Activated CD4-positive, alpha-beta memory T cell treated with anti-CD3 and anti-CD28 coated beads, Interleukin-2, amount 10 ng/mL, durations not matched to agents 7 days and 5 days (primary cell): ENCODE measurements at regions not wholly inside any gene's neighbourhood (a gene's known extent, or its start where the extent isn't known, plus 50 kb on each side); places are given as distances from the start of the nearest gene placed in this dataset.

Experiments used
- CTCF ChIA-PET: fragments of 350-600 bp; sonication (Branson Sonifier 250); formaldehyde crosslinking; loops from one replicate; lab custom pipeline; 2021; ENCODE audit warnings: antibody characterized with exemption, inconsistent platforms; lab: Charles Lee
- POLR2A ChIA-PET: fragments of 350-600 bp; sonication (Branson Sonifier 250); formaldehyde crosslinking; loops from one replicate; lab custom pipeline; 2021; ENCODE audit warnings: antibody characterized with exemption; lab: Charles Lee
- DNase-seq: peaks from one replicate; pipeline ENCODE4 v3.0.0-alpha.2; 2020
- H3K27ac Mint-ChIP-seq: one replicate; pipeline ENCODE4 v1.8.0; 2021; ENCODE audit warnings: mild to moderate bottlenecking, mixed read lengths
- H3K27me3 Mint-ChIP-seq: one replicate; pipeline ENCODE4 v1.8.0; 2021; ENCODE audit warnings: mixed read lengths
- H3K36me3 Mint-ChIP-seq: one replicate; pipeline ENCODE4 v1.8.0; 2021; ENCODE audit warnings: low read depth, mixed read lengths
- H3K4me1 Mint-ChIP-seq: one replicate; pipeline ENCODE4 v1.8.0; 2021; ENCODE audit warnings: mixed read lengths
- H3K4me3 Mint-ChIP-seq: one replicate; pipeline ENCODE4 v1.8.0; 2021; ENCODE audit warnings: mild to moderate bottlenecking, mixed read lengths
- H3K9me3 Mint-ChIP-seq: one replicate; pipeline ENCODE4 v1.8.0; 2021; ENCODE audit warnings: mixed read lengths

DNA sequence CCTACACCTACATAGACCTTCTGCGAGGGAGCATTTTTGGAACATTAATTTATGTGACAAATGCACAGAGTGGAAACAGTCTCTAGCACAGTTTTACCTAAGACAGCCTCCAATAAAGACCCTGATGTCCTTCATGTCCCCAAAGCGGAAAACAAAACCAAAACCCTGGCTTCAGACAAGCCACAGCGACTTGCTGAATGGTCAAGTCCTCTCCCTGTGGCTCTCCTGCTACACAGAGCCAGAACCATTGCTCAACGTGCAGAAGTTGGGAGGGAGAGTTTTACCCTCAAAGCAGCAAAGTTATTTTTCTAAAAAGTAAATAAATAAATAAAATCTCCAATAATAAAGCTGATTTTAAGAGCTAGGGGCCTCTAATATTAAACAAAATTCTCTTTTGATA lies 135.0 kb upstream of the TMEM132C start:
- Mint-ChIP-seq H3K9me3 (peaks cover 8% of the 10 kb centered on the region), H3K27ac (no peak overlapping the region), H3K27me3 (no peaks in the 10 kb centered on the region), H3K4me1 (no peaks in the 10 kb centered on the region), H3K4me3 (no peak overlapping the region), H3K36me3 (no peaks in the 10 kb centered on the region)
- POLR2A ChIA-PET, result no interaction called here
- DNase-seq, result no peak
- CTCF ChIA-PET, result no interaction called here

DNA sequence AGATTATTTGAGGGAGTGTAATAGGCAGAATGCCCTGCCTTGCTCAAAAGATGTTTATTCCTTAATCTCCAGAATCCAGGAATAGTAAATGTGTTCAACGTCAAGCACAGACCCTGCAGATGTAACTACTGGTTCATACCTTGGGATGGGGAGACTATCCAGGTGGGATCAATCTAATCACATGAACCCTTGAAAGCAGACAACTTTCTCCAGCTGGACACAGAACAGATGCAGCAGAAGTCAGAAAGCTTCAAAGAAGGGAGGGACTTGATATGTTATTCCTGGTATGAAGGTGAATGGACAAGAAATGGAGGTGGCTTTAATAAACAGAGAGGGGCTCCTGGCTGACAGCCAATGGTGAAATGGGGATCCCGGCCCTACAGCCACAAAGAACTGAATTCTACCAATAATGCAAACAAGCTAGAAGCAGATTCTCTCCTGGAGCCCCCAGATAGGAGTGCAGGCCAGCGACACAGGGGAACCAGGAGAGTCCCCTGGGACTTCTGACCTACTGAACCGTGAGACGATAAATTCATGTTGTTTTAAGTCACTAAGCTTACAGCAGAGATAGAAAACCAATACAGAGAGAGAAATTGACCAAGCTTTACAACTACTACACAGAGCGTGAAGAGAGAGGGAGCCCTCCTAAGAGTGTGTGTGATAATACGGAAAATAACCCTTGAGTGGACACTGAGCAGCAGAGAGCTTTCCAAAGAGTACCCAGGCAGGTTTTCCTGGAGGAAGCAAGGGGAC lies 133.5 kb upstream of the TMEM132C start:
- H3K4me1 Mint-ChIP-seq, result no peaks in the 10 kb centered on the region
- no peak overlapping the region for H3K4me3 Mint-ChIP-seq
- ChIA-PET CTCF (no interaction called here), POLR2A (no interaction called here)
- no peaks in the 10 kb centered on the region for H3K27me3 Mint-ChIP-seq
- H3K9me3 Mint-ChIP-seq, result peaks cover 5% of the 10 kb centered on the region
- no peaks in the 10 kb centered on the region for H3K36me3 Mint-ChIP-seq
- no peak overlapping the region for H3K27ac Mint-ChIP-seq
- DNase-seq, result no peak

DNA sequence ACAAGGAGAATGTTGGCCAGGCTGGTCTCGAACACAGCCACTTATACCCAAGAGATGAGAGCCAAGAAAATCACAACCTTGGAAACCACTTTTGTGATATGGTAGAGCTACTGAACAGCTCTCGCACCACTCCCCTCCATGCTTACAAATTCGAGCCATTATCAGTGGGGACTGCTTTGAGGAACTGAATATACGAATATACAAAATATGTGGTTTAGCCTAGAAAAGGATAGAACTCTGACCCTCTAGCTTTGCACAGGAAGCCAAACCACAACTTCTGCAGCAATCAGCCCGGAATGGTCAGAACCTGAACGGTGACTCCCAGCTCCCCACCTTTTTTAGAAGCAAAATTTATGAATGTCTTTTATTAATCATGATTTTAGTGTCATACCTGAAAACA lies 129.8 kb upstream of the TMEM132C start:
- Mint-ChIP-seq H3K36me3 (no peaks in the 10 kb centered on the region), H3K27ac (no peak overlapping the region), H3K27me3 (no peaks in the 10 kb centered on the region), H3K9me3 (peaks cover 4% of the 10 kb centered on the region), H3K4me3 (no peak overlapping the region), H3K4me1 (no peaks in the 10 kb centered on the region)
- ChIA-PET CTCF (no interaction called here), POLR2A (no interaction called here)
- DNase-seq, result no peak

DNA sequence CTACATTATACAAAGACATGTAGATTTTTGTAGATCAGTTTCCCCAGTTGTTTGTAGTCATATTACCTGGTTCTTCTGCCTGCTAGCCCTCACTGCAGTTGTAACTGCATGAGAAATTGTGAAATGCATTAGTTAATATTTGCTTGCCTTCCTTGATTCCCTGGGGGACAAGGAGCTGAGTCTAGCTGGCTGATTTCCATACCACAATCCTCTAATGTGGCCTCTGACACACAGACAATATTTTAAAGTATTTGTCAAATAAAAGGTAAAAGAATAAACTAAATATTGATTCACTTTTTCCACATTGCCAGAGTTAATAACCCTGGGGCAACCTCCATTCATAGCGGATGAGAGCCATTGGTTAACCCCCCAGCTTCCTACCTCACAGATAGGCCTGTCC lies 128.8 kb upstream of the TMEM132C start:
- DNase-seq, result no peak
- ChIA-PET POLR2A (no interaction called here), CTCF (no interaction called here)
- Mint-ChIP-seq H3K27ac (no peak overlapping the region), H3K27me3 (no peaks in the 10 kb centered on the region), H3K4me3 (no peak overlapping the region), H3K9me3 (peaks cover 4% of the 10 kb centered on the region), H3K36me3 (no peaks in the 10 kb centered on the region), H3K4me1 (no peaks in the 10 kb centered on the region)

DNA sequence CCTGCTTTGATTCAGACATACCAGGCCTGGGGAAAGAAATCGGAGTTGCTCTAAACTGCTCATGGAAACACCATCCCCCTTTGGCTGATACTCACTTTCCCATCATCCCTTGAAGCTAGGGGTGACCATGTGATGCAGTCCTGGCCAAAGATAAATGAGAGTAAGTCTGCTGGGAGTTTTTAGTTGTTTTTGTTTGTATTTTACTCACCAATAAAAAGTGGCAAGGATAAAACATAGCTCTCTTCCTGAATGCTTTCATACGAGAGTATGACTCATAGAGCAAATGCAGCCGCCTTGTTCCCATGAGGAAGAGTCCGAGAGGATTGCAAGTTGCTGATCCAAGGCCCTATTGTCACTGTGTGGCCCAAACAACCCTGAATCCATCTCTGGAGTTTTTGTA lies 126.4 kb upstream of the TMEM132C start:
- Mint-ChIP-seq H3K4me3 (no peak overlapping the region), H3K27me3 (no peaks in the 10 kb centered on the region), H3K36me3 (no peaks in the 10 kb centered on the region), H3K4me1 (no peaks in the 10 kb centered on the region), H3K9me3 (no peaks in the 10 kb centered on the region), H3K27ac (no peak overlapping the region)
- no peak for DNase-seq
- ChIA-PET CTCF (no interaction called here), POLR2A (no interaction called here)

DNA sequence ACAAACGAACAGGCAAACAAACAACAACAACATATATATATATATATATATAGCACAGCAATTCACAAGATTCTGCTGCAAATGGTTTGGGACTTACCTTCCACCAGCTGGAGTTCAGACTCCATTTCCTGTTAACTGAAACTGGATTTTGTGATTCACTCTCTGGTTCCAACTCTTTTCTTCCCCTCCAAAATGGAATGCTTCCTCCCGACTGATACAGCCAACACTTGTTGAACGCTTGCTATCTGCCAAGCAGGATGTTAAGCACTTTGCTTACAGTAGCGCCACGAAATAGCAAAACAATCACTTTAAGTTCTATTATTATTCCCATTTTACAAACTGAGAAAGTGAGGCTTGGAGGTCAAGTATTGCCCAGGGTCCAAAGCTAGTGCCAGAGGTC lies 116.0 kb upstream of the TMEM132C start:
- ChIA-PET CTCF (no interaction called here), POLR2A (no interaction called here)
- Mint-ChIP-seq H3K9me3 (peaks cover 6% of the 10 kb centered on the region), H3K4me1 (no peaks in the 10 kb centered on the region), H3K36me3 (no peaks in the 10 kb centered on the region), H3K4me3 (no peak overlapping the region), H3K27ac (no peak overlapping the region), H3K27me3 (no peaks in the 10 kb centered on the region)
- no peak for DNase-seq

DNA sequence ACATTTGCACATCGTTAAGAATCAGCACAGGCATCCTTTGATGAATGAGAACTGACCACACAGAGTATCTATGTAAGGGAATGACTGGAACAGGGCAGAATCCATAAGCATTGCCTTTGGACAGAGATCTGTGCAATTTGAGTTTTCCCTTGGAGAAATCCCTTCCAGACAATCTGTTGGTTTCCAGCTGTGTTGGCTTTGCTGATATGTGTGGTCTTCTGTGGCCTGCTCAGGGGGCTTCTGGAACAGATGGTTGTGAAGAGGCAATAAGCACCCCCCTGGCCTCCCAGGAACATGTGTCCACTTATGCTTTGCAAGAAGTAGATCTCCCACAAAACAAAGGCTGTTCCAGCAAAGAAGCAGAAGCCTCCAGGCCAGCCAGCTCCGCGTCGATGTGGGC lies 111.4 kb upstream of the TMEM132C start:
- ChIA-PET POLR2A (no interaction called here), CTCF (no interaction called here)
- H3K4me3 Mint-ChIP-seq, result no peak overlapping the region
- no peaks in the 10 kb centered on the region for H3K27me3 Mint-ChIP-seq
- no peaks in the 10 kb centered on the region for H3K36me3 Mint-ChIP-seq
- no peak for DNase-seq
- peaks cover 2% of the 10 kb centered on the region for H3K9me3 Mint-ChIP-seq
- no peak overlapping the region for H3K27ac Mint-ChIP-seq
- H3K4me1 Mint-ChIP-seq, result no peaks in the 10 kb centered on the region

DNA sequence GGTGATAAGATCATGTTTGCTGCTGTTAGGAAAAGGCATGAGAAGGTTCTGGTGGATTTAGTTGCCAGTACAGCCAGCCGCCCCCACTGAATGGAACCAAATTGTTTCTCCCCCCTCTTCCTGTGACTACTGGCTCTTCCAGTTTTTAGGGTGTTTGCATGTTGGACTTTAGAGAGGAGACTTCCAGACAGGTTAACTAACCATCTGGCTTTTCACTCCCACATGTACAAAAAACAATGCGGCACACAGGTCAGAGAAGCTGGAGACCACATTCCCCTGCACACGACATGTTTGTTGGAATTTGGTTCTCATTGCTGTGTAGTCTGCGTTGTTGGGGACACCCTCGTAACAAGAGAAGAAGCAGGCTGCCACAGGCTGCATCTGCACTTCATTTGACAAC lies 103.9 kb upstream of the TMEM132C start:
- Mint-ChIP-seq H3K4me1 (no peaks in the 10 kb centered on the region), H3K4me3 (no peak overlapping the region), H3K9me3 (peaks cover 8% of the 10 kb centered on the region), H3K36me3 (no peaks in the 10 kb centered on the region), H3K27ac (no peak overlapping the region), H3K27me3 (no peaks in the 10 kb centered on the region)
- no peak for DNase-seq
- ChIA-PET CTCF (no interaction called here), POLR2A (no interaction called here)

DNA sequence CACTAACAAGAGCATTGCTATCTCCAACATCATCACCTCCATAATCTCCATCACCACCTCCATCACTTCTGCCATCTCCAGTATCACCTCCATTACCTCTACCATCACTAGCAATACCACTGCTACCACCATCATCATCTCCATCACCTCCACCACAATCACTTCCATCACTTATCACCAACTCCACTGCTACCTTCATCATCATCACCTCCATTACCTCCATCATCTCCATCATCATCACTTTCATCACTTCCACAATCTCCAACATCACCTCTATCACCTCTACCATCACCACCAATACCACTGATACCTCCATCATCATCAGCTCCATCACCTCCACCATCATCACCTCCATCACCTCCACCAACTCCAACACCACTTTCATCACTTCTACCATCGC lies 102.4 kb upstream of the TMEM132C start:
- CTCF ChIA-PET, result no interaction called here
- POLR2A ChIA-PET, result no interaction called here

DNA sequence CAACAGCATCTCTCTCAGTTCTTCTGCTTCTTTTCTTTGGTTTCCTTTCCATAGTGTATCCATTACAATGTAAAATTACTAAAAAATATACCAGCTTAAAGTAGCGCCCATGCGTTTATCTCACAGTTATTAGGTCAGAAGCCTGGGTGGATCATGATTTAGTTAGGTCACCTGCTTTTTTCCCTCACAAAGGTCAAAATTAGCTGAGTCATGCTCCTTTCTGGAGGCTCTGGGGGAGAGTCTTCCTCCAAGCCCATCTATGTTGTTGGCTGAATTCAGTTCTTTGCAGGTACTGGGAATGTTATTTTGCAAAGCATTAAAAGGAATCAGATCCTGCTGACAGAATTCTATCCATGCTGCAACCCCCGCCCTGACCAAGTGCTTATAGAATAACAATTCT lies 101.6 kb upstream of the TMEM132C start:
- Mint-ChIP-seq H3K27ac (no peak overlapping the region), H3K9me3 (peaks cover 18% of the 10 kb centered on the region), H3K36me3 (no peaks in the 10 kb centered on the region), H3K4me1 (no peaks in the 10 kb centered on the region), H3K27me3 (no peaks in the 10 kb centered on the region), H3K4me3 (no peak overlapping the region)
- ChIA-PET CTCF (no interaction called here), POLR2A (no interaction called here)
- DNase-seq, result no peak

More for the DNA sequence above, 102.4 kb upstream of the TMEM132C start:
- H3K4me1 Mint-ChIP-seq, result no peaks in the 10 kb centered on the region
- no peak overlapping the region for H3K27ac Mint-ChIP-seq
- H3K27me3 Mint-ChIP-seq, result no peaks in the 10 kb centered on the region
- H3K9me3 Mint-ChIP-seq, result peaks cover 18% of the 10 kb centered on the region
- DNase-seq, result no peak
- H3K4me3 Mint-ChIP-seq, result no peak overlapping the region
- H3K36me3 Mint-ChIP-seq, result no peaks in the 10 kb centered on the region

DNA sequence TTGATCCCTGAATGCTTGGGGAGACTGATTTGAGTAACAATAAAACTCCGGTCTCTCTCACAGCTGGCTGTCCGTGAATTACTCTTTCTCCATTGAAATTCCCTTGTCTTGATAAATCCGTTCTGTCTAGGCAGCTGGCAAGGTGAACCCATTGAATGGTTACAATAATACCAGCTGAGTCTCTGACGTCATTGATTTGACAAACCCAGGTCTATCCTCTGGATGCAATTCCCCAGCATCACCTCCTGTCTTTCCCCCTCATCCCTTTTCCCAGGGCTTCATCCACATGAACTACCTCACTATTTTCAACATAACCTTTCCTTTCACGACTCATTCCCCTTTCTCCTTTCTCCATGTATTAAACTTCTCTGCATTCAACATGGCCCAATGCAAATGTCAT lies 98.7 kb upstream of the TMEM132C start:
- H3K36me3 Mint-ChIP-seq, result no peaks in the 10 kb centered on the region
- ChIA-PET CTCF (no interaction called here), POLR2A (no interaction called here)
- no peaks in the 10 kb centered on the region for H3K27me3 Mint-ChIP-seq
- H3K4me3 Mint-ChIP-seq, result no peak overlapping the region
- peaks cover 19% of the 10 kb centered on the region for H3K9me3 Mint-ChIP-seq
- no peak overlapping the region for H3K27ac Mint-ChIP-seq
- DNase-seq, result no peak
- H3K4me1 Mint-ChIP-seq, result no peaks in the 10 kb centered on the region

DNA sequence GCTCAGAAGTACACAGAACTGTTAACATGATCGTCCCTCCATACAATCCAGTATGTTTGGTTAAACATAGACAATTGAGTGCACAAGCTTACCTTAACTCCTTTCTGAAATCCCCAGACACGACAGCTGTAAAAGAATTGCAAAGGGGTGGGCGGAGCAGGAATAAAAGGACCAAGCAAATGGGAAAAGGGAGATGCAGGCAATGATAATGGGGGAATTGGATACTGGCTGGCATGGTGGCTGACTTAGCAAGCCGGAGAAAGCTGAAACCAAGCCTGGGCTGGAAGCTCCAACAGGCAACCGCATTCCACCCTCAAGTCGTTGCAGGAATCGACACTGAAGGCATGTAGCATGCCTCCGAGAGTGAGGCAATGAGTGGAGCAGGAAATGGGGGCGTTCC lies 96.8 kb upstream of the TMEM132C start:
- H3K4me3 Mint-ChIP-seq, result no peak overlapping the region
- DNase-seq, result no peak
- no peaks in the 10 kb centered on the region for H3K27me3 Mint-ChIP-seq
- CTCF ChIA-PET, result no interaction called here
- POLR2A ChIA-PET, result no interaction called here
- H3K4me1 Mint-ChIP-seq, result no peaks in the 10 kb centered on the region
- peaks cover 25% of the 10 kb centered on the region for H3K9me3 Mint-ChIP-seq
- no peak overlapping the region for H3K27ac Mint-ChIP-seq
- no peaks in the 10 kb centered on the region for H3K36me3 Mint-ChIP-seq

DNA sequence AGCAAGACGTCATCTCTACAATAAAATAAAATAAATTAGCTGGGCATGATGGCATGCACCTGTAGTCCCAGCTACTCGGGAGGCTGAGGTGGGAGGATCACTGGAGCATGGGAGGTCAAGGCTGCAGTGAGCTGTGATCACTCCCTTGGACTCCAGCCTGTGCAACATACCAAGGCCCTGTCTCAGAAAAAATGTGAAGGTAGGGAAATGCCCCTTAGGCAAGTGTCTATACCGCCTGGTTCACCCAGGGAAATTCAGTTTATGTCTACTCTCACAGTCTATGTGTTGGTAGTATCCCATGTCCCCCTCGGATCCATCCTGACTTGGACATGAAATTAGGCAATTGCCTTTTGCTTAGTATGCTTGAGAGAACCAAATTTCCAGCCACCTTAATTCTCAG lies 88.4 kb upstream of the TMEM132C start:
- H3K4me3 Mint-ChIP-seq, result no peak overlapping the region
- H3K4me1 Mint-ChIP-seq, result no peaks in the 10 kb centered on the region
- POLR2A ChIA-PET, result interaction anchor here (0.6 kb wide), 1 partner anchor 37 kb away, joined by 3 read pairs; no protein-coding TSS in a partner anchor
- no peak overlapping the region for H3K27ac Mint-ChIP-seq
- peaks cover 15% of the 10 kb centered on the region for H3K9me3 Mint-ChIP-seq
- CTCF ChIA-PET, result no interaction called here
- H3K36me3 Mint-ChIP-seq, result no peaks in the 10 kb centered on the region
- no peaks in the 10 kb centered on the region for H3K27me3 Mint-ChIP-seq
- no peak for DNase-seq

DNA sequence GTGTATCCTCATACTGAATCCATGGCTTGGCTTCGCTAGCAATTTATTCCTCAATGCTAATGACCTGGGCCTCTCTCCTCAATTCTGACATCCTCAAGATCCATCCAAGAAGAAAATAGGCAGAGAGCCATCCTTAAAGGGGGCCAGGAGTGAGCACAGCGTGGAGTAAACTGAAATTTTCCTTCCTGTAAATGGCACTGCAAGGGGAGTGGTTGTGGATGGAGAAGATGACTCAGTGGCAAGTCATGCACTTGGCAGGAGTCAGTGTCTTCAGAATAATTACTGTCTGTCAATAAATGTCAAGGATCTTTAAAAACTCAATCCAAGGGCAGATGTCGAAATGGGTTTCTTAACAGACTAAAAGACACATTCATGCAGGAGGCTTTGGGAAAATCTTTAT lies 88.0 kb upstream of the TMEM132C start:
- H3K27me3 Mint-ChIP-seq, result no peaks in the 10 kb centered on the region
- H3K9me3 Mint-ChIP-seq, result peaks cover 12% of the 10 kb centered on the region
- no peaks in the 10 kb centered on the region for H3K4me1 Mint-ChIP-seq
- CTCF ChIA-PET, result no interaction called here
- H3K36me3 Mint-ChIP-seq, result no peaks in the 10 kb centered on the region
- no peak overlapping the region for H3K4me3 Mint-ChIP-seq
- POLR2A ChIA-PET, result no interaction called here
- H3K27ac Mint-ChIP-seq, result no peak overlapping the region
- DNase-seq, result no peak
